Lung (tissue), 11 donors: ENCODE measurements at regions not wholly inside any gene's neighbourhood (a gene's known extent, or its start where the extent isn't known, plus 50 kb on each side); places are given as distances from the start of the nearest gene placed in this dataset.

Experiments
- ATAC-seq: fragments of 200-7000 bp; cut with Tn5 transposase; one replicate; pipeline ENCODE4 v1.9.1; 2020; ENCODE audit warnings: moderate number of reproducible peaks; ENCODE audit not compliant: insufficient read depth, low FRiP score
- DNase-seq, 3 donors: peaks; one replicate each; pipeline ENCODE4 v3.0.0-alpha.2; 2013 to 2017
- H3K27ac ChIP-seq, 2 donors: one replicate each; pipeline ENCODE4 v1.5.1; 2013; ENCODE audit warnings: mild to moderate bottlenecking in 2 of 2, moderate library complexity in 2 of 2, control low read depth in 1 of 2, inconsistent platforms in 1 of 2, low read depth in 1 of 2, low read length in 1 of 2
- H3K27me3 ChIP-seq, 3 donors: one replicate each; pipeline ENCODE4 v1.5.1; 2013; ENCODE audit warnings: low read length in 2 of 3; ENCODE audit not compliant: control insufficient read depth in 3 of 3, insufficient read depth in 3 of 3
- H3K36me3 ChIP-seq, 4 donors: one replicate each; pipeline ENCODE4 v1.5.1; 2013; ENCODE audit warnings: low read length in 4 of 4, mild to moderate bottlenecking in 1 of 4, moderate library complexity in 1 of 4; ENCODE audit not compliant: control insufficient read depth in 4 of 4, insufficient read depth in 4 of 4
- H3K4me1 ChIP-seq, 5 donors: one replicate each; pipeline ENCODE4 v1.5.1; 2013; ENCODE audit warnings: low read length in 5 of 5, mild to moderate bottlenecking in 2 of 5, moderate library complexity in 1 of 5; ENCODE audit not compliant: control insufficient read depth in 5 of 5, insufficient read depth in 5 of 5
- H3K4me3 ChIP-seq: one replicate; pipeline ENCODE4 v1.5.1; 2013; ENCODE audit warnings: mild to moderate bottlenecking, control low read depth, moderate library complexity
- H3K9ac ChIP-seq, 2 donors: one replicate each; pipeline ENCODE4 v1.5.1; 2013; ENCODE audit warnings: low read length in 2 of 2, control low read depth in 1 of 2; ENCODE audit not compliant: insufficient read depth in 1 of 2
- H3K9me3 ChIP-seq, 4 donors: one replicate each; pipeline ENCODE4 v1.5.1; 2013; ENCODE audit warnings: low read length in 3 of 4, mild to moderate bottlenecking in 1 of 4, moderate library complexity in 1 of 4; ENCODE audit not compliant: control insufficient read depth in 4 of 4, insufficient read depth in 3 of 4
- WGBS, 2 donors: extraction: QIAGEN DNeasy Blood & Tissue Kit; methylation state at CpG; one replicate each; pipeline ENCODE4 v1.1.7; 2013; 5-methylcytosine and 5-hydroxymethylcytosine counted together
- TF ChIP-seq, protein P1 (sequence below): IDR thresholded peaks from 2 replicates; pipeline ENCODE4 v1.5.1; 2012; ENCODE audit warnings: mild to moderate bottlenecking; ENCODE audit errors: control extremely low read depth, extremely low read depth
- donor health status: control.
- donor health status: control.
- donor health status: Bipolar disorder and iron deficiency.
- donor health status: healthy.
- donor health status: DM: yes; HTN: yes; CAD: no.

DNA sequence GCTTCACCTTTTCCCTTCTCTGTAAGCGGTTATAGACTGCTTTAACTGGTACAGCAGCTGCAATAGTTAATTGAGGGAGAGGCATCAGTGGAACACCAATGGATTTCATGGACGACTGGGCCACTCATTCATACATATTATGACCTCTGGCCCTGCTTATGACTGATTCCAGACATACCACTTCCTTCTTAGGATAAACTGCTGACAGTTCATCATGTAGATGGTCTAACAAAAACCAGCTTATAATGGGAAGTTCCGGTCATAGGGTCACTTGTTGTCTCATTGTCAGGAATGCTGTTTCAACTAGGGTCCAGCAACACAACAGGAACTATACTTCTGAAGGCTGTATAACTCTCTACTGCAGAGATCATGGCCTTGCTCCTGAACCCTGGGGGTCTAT, 265.2 kb upstream of the RASA1 start:
- ATAC-seq (peak; percentile 61), DNase-seq (peak; percentile 24 to 75 (median 40))
- 59 to 73% methylated on average over 3 of the region's 3 CpGs for WGBS, 2 donors
- TF ChIP-seq, protein P1, sequence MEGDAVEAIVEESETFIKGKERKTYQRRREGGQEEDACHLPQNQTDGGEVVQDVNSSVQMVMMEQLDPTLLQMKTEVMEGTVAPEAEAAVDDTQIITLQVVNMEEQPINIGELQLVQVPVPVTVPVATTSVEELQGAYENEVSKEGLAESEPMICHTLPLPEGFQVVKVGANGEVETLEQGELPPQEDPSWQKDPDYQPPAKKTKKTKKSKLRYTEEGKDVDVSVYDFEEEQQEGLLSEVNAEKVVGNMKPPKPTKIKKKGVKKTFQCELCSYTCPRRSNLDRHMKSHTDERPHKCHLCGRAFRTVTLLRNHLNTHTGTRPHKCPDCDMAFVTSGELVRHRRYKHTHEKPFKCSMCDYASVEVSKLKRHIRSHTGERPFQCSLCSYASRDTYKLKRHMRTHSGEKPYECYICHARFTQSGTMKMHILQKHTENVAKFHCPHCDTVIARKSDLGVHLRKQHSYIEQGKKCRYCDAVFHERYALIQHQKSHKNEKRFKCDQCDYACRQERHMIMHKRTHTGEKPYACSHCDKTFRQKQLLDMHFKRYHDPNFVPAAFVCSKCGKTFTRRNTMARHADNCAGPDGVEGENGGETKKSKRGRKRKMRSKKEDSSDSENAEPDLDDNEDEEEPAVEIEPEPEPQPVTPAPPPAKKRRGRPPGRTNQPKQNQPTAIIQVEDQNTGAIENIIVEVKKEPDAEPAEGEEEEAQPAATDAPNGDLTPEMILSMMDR = no peak
- H3K36me3 ChIP-seq = no peaks in the 10 kb centered on the region
- no peak overlapping the region for H3K4me3 ChIP-seq
- no peaks in the 10 kb centered on the region for H3K27me3 ChIP-seq
- no peaks in the 10 kb centered on the region for H3K9me3 ChIP-seq
- peak overlapping the region in 1 of 2 donors; percentile 45 for H3K27ac ChIP-seq
- H3K9ac ChIP-seq = no peak overlapping the region
- H3K4me1 ChIP-seq = peaks cover 0 to 7% (median 0%) of the 10 kb centered on the region in 5 donors

DNA sequence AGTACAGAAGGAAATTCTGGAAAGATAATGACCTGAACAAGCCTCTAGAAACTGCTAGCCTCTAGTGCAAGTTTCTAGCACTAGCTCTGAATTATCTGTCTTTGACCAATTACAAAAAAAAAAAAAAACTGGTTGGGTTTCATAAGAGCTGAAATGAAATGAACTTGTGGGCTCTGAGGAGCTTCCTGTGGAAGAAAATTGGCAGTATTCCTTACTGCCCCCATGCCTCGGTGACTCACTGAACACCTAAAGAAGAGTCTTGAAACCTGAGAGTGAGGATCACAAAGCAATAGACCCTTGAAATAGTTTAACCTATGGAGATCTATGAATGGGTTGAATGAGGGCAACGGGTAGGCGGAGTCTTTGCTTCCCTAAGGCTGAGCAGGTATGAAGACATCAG, 263.6 kb upstream of the RASA1 start:
- no peak for ATAC-seq
- Histone ChIP-seq H3K4me1 (peaks cover 0 to 18% (median 1%) of the 10 kb centered on the region in 5 donors), H3K9me3 (no peaks in the 10 kb centered on the region), H3K27ac (no peak overlapping the region), H3K36me3 (no peaks in the 10 kb centered on the region), H3K9ac (no peak overlapping the region), H3K4me3 (no peak overlapping the region), H3K27me3 (no peaks in the 10 kb centered on the region)
- TF ChIP-seq, protein P1 = no peak
- 68 to 80% methylated on average over 3 of the region's 3 CpGs for WGBS, 2 donors
- DNase-seq = no peak

DNA sequence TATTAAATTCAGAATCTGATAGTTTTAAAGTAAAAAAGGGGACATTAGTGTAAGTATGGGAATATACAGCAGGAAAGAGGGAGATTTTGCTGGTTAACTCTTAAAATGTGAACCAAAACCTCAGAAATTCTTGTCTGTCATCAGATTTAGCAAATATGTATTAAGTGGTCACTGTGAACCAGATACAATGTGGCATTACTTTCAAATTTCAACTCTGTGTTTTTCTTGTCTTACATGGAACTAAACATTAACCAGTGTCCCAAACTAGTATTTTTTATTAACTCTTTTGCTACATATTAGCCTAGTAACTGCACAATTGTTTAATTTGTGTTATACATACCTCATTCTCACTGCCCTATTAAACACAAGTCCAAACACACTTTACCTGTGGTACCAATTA, 259.9 kb upstream of the RASA1 start:
- Histone ChIP-seq H3K36me3 (no peaks in the 10 kb centered on the region), H3K27ac (no peak overlapping the region), H3K27me3 (no peaks in the 10 kb centered on the region), H3K9ac (no peak overlapping the region), H3K4me3 (no peak overlapping the region), H3K9me3 (no peaks in the 10 kb centered on the region), H3K4me1 (peaks cover 0 to 14% (median 7%) of the 10 kb centered on the region in 5 donors)
- no peak for DNase-seq
- TF ChIP-seq, protein P1 = no peak
- no peak for ATAC-seq
